ENCODE measurements at regions not wholly inside any gene's neighbourhood (a gene's known extent, or its start where the extent isn't known, plus 50 kb on each side); places are given as distances from the start of the nearest gene placed in this dataset.

DNA sequence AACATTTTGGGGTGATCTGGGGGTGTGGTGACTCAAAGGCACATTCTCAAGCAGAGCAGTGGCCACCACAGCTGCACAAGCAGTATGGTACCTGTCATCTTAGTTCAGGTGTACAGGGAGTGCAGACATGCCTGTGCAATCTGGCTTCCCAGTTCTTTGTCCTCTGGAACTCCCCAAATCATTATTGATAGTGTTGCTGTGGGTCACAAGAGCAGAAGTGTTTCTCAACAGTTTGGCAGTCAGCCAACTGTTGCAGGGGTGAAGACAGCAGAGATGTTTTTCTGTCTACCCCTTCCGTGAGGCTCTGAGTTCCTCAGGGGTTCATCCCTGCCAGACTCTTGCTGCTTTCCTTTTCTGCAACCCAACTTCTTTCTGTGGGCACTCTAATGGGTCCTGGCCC, 206.5 kb upstream of the ZSWIM2 start:
- WGBS, 2 donors, result 43 to 50% methylated on average over 1 of the region's 1 CpG

DNA sequence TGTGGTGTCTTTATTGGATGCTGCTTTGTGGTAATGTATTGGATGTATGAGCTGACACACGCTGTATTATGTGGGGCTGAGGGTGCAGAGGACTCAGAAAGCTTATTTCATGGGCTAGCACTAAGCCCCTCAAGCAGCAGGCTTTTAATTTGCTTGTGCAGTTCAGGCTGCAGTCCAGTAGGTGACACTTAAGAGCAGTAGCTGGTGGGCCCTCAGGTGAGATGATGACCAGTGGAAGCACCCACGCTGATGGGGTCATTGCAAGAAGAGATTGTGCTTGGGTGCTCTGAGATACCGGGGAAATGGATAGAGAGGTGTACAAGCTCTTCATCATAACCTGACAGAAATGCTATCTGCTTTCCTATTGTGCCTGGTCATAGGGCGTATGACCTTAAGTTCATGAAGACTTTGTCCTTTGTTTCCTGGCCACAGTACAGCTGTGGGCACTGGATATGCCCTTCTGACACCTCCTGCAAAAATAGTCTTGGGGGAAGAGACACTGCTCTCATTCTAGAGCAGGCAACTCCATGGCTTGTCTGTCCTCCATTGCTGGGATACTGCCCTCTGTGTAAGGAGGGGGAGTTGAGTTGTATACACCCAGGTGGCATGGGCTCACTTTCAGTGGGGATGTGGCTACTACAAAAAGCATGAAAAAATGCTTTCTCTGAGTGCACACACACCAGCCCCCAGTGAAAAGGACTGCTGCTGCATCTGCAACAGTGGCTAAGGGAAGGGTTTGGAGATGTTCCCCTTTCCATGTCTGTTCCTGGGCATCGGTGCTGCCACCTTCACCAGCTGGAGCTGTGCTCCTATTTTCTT, 205.7 kb upstream of the ZSWIM2 start:
- no peaks in the 10 kb centered on the region for H3K9me3 ChIP-seq
- WGBS, 2 donors, result 72% methylated on average over 5 of the region's 5 CpGs
- H3K27me3 ChIP-seq, result no peaks in the 10 kb centered on the region
- no peaks in the 10 kb centered on the region for H3K4me1 ChIP-seq
- intact Hi-C loops (cut with DNase I), result no loop called here
- H3K27ac ChIP-seq, result no peak overlapping the region
- no peak for TF ChIP-seq EP300 (IDR thresholded peaks at IDR 0.05)
- no peaks in the 10 kb centered on the region for H3K36me3 ChIP-seq
- H3K4me3 ChIP-seq, result no peak overlapping the region
- no peak for DNase-seq

More for the DNA sequence above, 206.5 kb upstream of the ZSWIM2 start:
- intact Hi-C loops (cut with DNase I), result no loop called here
- H3K4me1 ChIP-seq, result no peaks in the 10 kb centered on the region
- no peak overlapping the region for H3K4me3 ChIP-seq
- no peak overlapping the region for H3K27ac ChIP-seq
- no peaks in the 10 kb centered on the region for H3K36me3 ChIP-seq
- H3K9me3 ChIP-seq, result no peaks in the 10 kb centered on the region
- H3K27me3 ChIP-seq, result no peaks in the 10 kb centered on the region
- TF ChIP-seq POLR2AphosphoS5 (IDR thresholded peaks at IDR 0.05) (no peak), EP300 (IDR thresholded peaks at IDR 0.05) (no peak), POLR2A (IDR thresholded peaks at IDR 0.05) (no peak)
- TF ChIP-seq, protein P1, sequence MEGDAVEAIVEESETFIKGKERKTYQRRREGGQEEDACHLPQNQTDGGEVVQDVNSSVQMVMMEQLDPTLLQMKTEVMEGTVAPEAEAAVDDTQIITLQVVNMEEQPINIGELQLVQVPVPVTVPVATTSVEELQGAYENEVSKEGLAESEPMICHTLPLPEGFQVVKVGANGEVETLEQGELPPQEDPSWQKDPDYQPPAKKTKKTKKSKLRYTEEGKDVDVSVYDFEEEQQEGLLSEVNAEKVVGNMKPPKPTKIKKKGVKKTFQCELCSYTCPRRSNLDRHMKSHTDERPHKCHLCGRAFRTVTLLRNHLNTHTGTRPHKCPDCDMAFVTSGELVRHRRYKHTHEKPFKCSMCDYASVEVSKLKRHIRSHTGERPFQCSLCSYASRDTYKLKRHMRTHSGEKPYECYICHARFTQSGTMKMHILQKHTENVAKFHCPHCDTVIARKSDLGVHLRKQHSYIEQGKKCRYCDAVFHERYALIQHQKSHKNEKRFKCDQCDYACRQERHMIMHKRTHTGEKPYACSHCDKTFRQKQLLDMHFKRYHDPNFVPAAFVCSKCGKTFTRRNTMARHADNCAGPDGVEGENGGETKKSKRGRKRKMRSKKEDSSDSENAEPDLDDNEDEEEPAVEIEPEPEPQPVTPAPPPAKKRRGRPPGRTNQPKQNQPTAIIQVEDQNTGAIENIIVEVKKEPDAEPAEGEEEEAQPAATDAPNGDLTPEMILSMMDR (IDR thresholded peaks at IDR 0.05), result no peak
- DNase-seq, result no peak

DNA sequence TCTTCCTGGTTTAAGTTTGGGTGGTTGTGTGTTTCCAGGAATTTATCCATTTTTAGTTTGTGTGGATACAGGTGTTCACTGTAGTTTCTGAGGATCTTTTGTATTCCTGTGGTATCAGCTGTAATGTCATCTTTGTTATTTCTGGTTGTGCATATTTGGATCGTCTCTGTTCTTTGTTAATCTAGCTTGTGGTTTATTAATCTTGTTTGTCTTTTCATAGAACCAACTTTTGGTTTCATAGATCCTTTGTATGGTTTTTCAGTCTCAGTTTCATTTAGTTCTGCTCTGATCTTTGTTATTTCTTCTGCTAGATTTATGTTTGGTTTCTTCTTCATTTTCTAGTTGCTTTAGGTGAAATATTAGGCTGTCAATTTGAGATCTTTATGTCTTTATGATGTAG, 202.4 kb upstream of the ZSWIM2 start:
- H3K27ac ChIP-seq, result no peak overlapping the region
- no peaks in the 10 kb centered on the region for H3K9me3 ChIP-seq
- no peaks in the 10 kb centered on the region for H3K4me1 ChIP-seq
- H3K27me3 ChIP-seq, result no peaks in the 10 kb centered on the region
- intact Hi-C loops (cut with DNase I), result no loop called here
- DNase-seq, result no peak
- H3K36me3 ChIP-seq, result no peaks in the 10 kb centered on the region
- WGBS, 2 donors, result 31 to 50% methylated on average over 1 of the region's 1 CpG
- TF ChIP-seq POLR2A (IDR thresholded peaks at IDR 0.05) (no peak), POLR2AphosphoS5 (IDR thresholded peaks at IDR 0.05) (no peak), EP300 (IDR thresholded peaks at IDR 0.05) (no peak)
- no peak overlapping the region for H3K4me3 ChIP-seq

DNA sequence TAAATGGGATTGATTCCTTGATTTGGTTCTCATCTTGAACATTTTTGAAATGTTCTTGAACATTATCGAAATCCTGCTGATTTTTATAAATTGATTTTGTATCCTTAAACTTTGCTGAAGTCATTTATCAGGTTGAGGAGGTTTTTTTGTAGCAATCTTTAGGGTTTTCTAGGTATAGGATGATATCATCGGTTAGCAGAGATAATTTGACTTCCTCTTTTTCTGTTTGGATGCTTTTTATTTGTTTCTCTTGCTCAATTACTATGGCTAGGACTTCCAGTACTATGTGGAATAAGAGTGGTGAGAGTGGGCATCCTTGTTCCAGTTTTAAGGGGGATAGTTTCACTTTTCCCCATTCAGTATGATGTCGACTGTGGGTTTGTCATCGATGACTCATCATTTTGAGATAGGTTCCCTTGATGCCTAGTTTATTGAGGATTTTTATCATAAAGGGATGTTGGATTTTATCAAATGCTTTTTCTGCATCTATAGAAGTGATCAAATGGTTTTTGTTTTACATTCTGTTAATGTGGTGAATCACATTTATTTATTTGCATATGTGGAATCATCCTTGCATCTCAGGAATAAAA, 201.5 kb upstream of the ZSWIM2 start:
- H3K4me3 ChIP-seq, result no peak overlapping the region
- no peaks in the 10 kb centered on the region for H3K27me3 ChIP-seq
- intact Hi-C loops (cut with DNase I), result no loop called here
- H3K36me3 ChIP-seq, result no peaks in the 10 kb centered on the region
- no peaks in the 10 kb centered on the region for H3K9me3 ChIP-seq
- no peaks in the 10 kb centered on the region for H3K4me1 ChIP-seq
- no peak for DNase-seq
- H3K27ac ChIP-seq, result no peak overlapping the region
- WGBS, 2 donors, result 84 to 90% methylated on average over 4 of the region's 4 CpGs
- no peak for TF ChIP-seq POLR2A (IDR thresholded peaks at IDR 0.05)
- TF ChIP-seq, protein P1 (IDR thresholded peaks at IDR 0.05), result no peak
- TF ChIP-seq EP300 (IDR thresholded peaks at IDR 0.05), result no peak
- TF ChIP-seq POLR2AphosphoS5 (IDR thresholded peaks at IDR 0.05), result no peak

DNA sequence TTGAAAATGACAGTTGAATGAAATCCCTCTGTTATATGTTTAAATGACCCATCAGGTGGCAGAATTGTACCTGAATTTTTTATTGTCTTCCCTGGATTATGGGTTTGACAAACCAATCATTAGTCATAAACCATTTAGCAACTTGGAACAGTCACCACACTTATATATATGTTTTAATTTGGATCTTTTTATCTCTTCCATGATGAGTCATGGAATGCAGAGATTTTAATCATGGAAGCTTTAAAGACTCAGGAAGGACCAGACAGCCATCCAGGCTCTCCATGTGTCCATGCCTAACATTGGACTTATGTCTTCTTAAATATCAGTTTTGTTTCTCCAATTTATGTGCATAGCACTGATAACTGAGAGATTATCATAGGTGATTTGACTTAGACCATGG, 188.3 kb upstream of the ZSWIM2 start:
- no peaks in the 10 kb centered on the region for H3K9me3 ChIP-seq
- no peak overlapping the region for H3K27ac ChIP-seq
- TF ChIP-seq POLR2AphosphoS5 (IDR thresholded peaks at IDR 0.05), result no peak
- no peak for TF ChIP-seq EP300 (IDR thresholded peaks at IDR 0.05)
- TF ChIP-seq POLR2A (IDR thresholded peaks at IDR 0.05), result no peak
- TF ChIP-seq, protein P1 (IDR thresholded peaks at IDR 0.05), result no peak
- no peaks in the 10 kb centered on the region for H3K4me1 ChIP-seq
- no peaks in the 10 kb centered on the region for H3K27me3 ChIP-seq
- no peak overlapping the region for H3K4me3 ChIP-seq
- intact Hi-C loops (cut with DNase I), result no loop called here
- DNase-seq, result no peak
- H3K36me3 ChIP-seq, result no peaks in the 10 kb centered on the region

All from sigmoid colon (tissue), 6 donors.